GM23338 (cell line): ENCODE measurements at regions not wholly inside any gene's neighbourhood (a gene's known extent, or its start where the extent isn't known, plus 50 kb on each side); places are given as distances from the start of the nearest gene placed in this dataset.

Source experiments
- ATAC-seq: fragments of 200-7000 bp; cut with Tn5 transposase; 3 replicates; pipeline ENCODE4 v1.9.1; 2020
- DNase-seq: peaks from one replicate; pipeline ENCODE4 v3.0.0-alpha.2; 2015; ENCODE audit warnings: low spot score
- H2AFZ ChIP-seq: fragments of 200-600 bp; sonication (generic); 2 replicates; pipeline ENCODE4 v1.8.0; 2016; ENCODE audit warnings: antibody characterized with exemption, mild to moderate bottlenecking, moderate library complexity
- H3F3A ChIP-seq: fragments of 200-600 bp; sonication (generic); replicated peaks from 2 replicates; pipeline ENCODE4 v1.8.0; 2017; ENCODE audit warnings: antibody characterized with exemption, mixed run types, low read depth
- H3K27ac ChIP-seq: fragments of 200-600 bp; sonication (generic); 2 replicates; pipeline ENCODE4 v1.6.1; 2016; ENCODE audit warnings: low read depth
- H3K27me3 ChIP-seq: fragments of 200-600 bp; sonication (generic); 2 replicates; pipeline ENCODE4 v1.8.0; 2016; ENCODE audit warnings: mild to moderate bottlenecking, mixed run types, moderate library complexity; ENCODE audit not compliant: insufficient read depth
- H3K36me3 ChIP-seq: fragments of 200-600 bp; sonication (generic); 2 replicates; pipeline ENCODE4 v1.8.0; 2016; ENCODE audit warnings: mild to moderate bottlenecking; ENCODE audit not compliant: insufficient read depth
- H3K4me1 ChIP-seq: fragments of 200-600 bp; sonication (generic); 2 replicates; pipeline ENCODE4 v1.8.0; 2016; ENCODE audit warnings: mild to moderate bottlenecking, moderate library complexity; ENCODE audit not compliant: insufficient read depth
- H3K4me2 ChIP-seq: fragments of 200-600 bp; sonication (generic); 2 replicates; pipeline ENCODE4 v1.7.1; 2017; ENCODE audit warnings: mixed run types
- H3K4me3 ChIP-seq: fragments of 200-600 bp; sonication (generic); 2 replicates; pipeline ENCODE4 v1.6.1; 2016; ENCODE audit warnings: mixed run types
- H3K79me2 ChIP-seq: fragments of 200-600 bp; sonication (generic); replicated peaks from 2 replicates; pipeline ENCODE4 v1.8.0; 2017; ENCODE audit warnings: mild to moderate bottlenecking; ENCODE audit not compliant: insufficient read depth
- H3K9me2 ChIP-seq: fragments of 200-600 bp; sonication (generic); 2 replicates; pipeline ENCODE4 v1.8.0; 2017; ENCODE audit not compliant: insufficient read depth
- H4K20me1 ChIP-seq: fragments of 200-600 bp; sonication (generic); replicated peaks from 2 replicates; pipeline ENCODE4 v1.8.0; 2017; ENCODE audit warnings: mild to moderate bottlenecking; ENCODE audit not compliant: insufficient read depth
- H3K27ac Mint-ChIP-seq: 2 replicates; pipeline ENCODE4 v1.8.0; 2020; ENCODE audit warnings: inconsistent platforms, mild to moderate bottlenecking, moderate library complexity, mixed read lengths
- H3K27me3 Mint-ChIP-seq: 3 replicates; pipeline ENCODE4 v1.8.0; 2022; ENCODE audit warnings: low read depth, mild to moderate bottlenecking, moderate library complexity, mixed read lengths, inconsistent platforms; ENCODE audit not compliant: insufficient read depth, poor library complexity
- H3K36me3 Mint-ChIP-seq: 3 replicates; pipeline ENCODE4 v1.8.0; 2021; ENCODE audit warnings: low read depth, mild to moderate bottlenecking, inconsistent platforms, moderate library complexity, mixed read lengths
- H3K4me1 Mint-ChIP-seq: 3 replicates; pipeline ENCODE4 v1.8.0; 2020; ENCODE audit warnings: mild to moderate bottlenecking, inconsistent platforms, mixed read lengths
- H3K4me3 Mint-ChIP-seq: 3 replicates; pipeline ENCODE4 v1.8.0; 2021; ENCODE audit warnings: moderate library complexity, mild to moderate bottlenecking, inconsistent platforms, mixed read lengths
- H3K9me3 Mint-ChIP-seq: 3 replicates; pipeline ENCODE4 v1.8.0; 2020; ENCODE audit warnings: moderate library complexity, mild to moderate bottlenecking, inconsistent platforms, mixed read lengths
- TF ChIP-seq, protein P1 (sequence below): fragments of 250-450 bp; sonication (Bioruptor Pico); IDR thresholded peaks from 2 replicates; pipeline ENCODE4 v1.5.0; 2020; ENCODE audit warnings: mild to moderate bottlenecking, moderate library complexity
- TF ChIP-seq, protein P2 (sequence below), 2 experiments: fragments of 200-600 bp in 1 of 2; sonication (generic) in 1 of 2; conservative IDR thresholded peaks; 2 replicates each; pipeline versions ENCODE4 v1.5.1 to v1.6.1; 2016 to 2017; ENCODE audit warnings: antibody characterized with exemption in 2 of 2, low read depth in 2 of 2, mild to moderate bottlenecking in 2 of 2, moderate library complexity in 1 of 2

DNA sequence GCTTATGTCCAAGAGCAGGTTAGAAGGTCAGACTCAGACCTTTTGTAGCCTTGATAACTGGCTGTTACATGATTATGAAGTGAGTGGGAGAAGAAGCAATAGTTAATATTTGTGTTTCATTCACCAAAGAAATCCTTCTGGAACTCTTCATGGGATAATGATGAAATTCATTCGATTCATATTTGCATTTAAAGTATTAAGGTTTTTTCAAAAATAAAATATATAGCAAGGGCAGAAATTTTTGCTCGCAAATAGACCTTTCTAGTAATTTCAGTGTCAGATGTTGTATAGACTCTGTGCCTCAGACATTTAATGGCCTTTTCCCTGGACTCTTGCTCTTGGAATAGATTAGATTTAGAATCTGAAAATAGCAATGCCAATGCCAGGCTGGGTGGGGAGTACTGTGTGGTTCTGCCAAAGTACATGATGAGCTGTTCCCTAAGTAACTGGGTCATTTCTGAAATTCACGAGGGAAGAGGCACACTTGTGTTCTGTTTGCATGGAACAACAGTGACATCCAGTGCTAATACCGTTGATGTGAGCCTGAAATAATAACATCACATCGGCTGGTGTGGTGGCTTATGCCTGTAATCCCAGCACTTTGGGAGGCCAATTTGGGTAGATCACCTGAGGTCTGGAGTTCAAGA lies 119.2 kb downstream of the MBL2 start:
- no peaks in the 10 kb centered on the region for H3K9me2 ChIP-seq

More for the DNA sequence above, 119.2 kb downstream of the MBL2 start:
- H3F3A ChIP-seq = no peaks in the 10 kb centered on the region
- H3K4me3 ChIP-seq = no peak overlapping the region
- ATAC-seq (no peak), DNase-seq (no peak)
- H3K4me2 ChIP-seq = no peak overlapping the region
- Mint-ChIP-seq H3K27me3 (no peaks in the 10 kb centered on the region), H3K4me1 (no peaks in the 10 kb centered on the region), H3K36me3 (no peaks in the 10 kb centered on the region), H3K4me3 (no peak overlapping the region), H3K9me3 (no peaks in the 10 kb centered on the region), H3K27ac (no peak overlapping the region)
- H3K27me3 ChIP-seq = no peaks in the 10 kb centered on the region
- H3K36me3 ChIP-seq = no peaks in the 10 kb centered on the region
- no peak overlapping the region for H2AFZ ChIP-seq
- TF ChIP-seq, protein P1, sequence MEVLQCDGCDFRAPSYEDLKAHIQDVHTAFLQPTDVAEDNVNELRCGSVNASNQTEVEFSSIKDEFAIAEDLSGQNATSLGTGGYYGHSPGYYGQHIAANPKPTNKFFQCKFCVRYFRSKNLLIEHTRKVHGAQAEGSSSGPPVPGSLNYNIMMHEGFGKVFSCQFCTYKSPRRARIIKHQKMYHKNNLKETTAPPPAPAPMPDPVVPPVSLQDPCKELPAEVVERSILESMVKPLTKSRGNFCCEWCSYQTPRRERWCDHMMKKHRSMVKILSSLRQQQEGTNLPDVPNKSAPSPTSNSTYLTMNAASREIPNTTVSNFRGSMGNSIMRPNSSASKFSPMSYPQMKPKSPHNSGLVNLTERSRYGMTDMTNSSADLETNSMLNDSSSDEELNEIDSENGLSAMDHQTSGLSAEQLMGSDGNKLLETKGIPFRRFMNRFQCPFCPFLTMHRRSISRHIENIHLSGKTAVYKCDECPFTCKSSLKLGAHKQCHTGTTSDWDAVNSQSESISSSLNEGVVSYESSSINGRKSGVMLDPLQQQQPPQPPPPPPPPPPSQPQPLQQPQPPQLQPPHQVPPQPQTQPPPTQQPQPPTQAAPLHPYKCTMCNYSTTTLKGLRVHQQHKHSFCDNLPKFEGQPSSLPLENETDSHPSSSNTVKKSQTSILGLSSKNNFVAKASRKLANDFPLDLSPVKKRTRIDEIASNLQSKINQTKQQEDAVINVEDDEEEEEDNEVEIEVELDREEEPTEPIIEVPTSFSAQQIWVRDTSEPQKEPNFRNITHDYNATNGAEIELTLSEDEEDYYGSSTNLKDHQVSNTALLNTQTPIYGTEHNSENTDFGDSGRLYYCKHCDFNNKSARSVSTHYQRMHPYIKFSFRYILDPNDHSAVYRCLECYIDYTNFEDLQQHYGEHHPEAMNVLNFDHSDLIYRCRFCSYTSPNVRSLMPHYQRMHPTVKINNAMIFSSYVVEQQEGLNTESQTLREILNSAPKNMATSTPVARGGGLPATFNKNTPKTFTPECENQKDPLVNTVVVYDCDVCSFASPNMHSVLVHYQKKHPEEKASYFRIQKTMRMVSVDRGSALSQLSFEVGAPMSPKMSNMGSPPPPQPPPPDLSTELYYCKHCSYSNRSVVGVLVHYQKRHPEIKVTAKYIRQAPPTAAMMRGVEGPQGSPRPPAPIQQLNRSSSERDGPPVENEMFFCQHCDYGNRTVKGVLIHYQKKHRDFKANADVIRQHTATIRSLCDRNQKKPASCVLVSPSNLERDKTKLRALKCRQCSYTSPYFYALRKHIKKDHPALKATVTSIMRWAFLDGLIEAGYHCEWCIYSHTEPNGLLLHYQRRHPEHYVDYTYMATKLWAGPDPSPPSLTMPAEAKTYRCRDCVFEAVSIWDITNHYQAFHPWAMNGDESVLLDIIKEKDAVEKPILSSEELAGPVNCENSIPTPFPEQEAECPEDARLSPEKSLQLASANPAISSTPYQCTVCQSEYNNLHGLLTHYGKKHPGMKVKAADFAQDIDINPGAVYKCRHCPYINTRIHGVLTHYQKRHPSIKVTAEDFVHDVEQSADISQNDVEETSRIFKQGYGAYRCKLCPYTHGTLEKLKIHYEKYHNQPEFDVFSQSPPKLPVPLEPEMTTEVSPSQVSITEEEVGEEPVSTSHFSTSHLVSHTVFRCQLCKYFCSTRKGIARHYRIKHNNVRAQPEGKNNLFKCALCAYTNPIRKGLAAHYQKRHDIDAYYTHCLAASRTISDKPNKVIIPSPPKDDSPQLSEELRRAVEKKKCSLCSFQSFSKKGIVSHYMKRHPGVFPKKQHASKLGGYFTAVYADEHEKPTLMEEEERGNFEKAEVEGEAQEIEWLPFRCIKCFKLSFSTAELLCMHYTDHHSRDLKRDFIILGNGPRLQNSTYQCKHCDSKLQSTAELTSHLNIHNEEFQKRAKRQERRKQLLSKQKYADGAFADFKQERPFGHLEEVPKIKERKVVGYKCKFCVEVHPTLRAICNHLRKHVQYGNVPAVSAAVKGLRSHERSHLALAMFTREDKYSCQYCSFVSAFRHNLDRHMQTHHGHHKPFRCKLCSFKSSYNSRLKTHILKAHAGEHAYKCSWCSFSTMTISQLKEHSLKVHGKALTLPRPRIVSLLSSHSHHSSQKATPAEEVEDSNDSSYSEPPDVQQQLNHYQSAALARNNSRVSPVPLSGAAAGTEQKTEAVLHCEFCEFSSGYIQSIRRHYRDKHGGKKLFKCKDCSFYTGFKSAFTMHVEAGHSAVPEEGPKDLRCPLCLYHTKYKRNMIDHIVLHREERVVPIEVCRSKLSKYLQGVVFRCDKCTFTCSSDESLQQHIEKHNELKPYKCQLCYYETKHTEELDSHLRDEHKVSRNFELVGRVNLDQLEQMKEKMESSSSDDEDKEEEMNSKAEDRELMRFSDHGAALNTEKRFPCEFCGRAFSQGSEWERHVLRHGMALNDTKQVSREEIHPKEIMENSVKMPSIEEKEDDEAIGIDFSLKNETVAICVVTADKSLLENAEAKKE (CRISPR knock-in tag) = no peak
- TF ChIP-seq, protein P2, sequence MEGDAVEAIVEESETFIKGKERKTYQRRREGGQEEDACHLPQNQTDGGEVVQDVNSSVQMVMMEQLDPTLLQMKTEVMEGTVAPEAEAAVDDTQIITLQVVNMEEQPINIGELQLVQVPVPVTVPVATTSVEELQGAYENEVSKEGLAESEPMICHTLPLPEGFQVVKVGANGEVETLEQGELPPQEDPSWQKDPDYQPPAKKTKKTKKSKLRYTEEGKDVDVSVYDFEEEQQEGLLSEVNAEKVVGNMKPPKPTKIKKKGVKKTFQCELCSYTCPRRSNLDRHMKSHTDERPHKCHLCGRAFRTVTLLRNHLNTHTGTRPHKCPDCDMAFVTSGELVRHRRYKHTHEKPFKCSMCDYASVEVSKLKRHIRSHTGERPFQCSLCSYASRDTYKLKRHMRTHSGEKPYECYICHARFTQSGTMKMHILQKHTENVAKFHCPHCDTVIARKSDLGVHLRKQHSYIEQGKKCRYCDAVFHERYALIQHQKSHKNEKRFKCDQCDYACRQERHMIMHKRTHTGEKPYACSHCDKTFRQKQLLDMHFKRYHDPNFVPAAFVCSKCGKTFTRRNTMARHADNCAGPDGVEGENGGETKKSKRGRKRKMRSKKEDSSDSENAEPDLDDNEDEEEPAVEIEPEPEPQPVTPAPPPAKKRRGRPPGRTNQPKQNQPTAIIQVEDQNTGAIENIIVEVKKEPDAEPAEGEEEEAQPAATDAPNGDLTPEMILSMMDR (conservative IDR thresholded peaks at IDR 0.05; ENCODE audit: low read depth in 2 of 2) = 0 out of 4 replicates have a peak, but pooled peaks of 1 of the 2 experiments have one; percentile 19
- H3K79me2 ChIP-seq = no peaks in the 10 kb centered on the region
- H3K27ac ChIP-seq = no peak overlapping the region
- no peaks in the 10 kb centered on the region for H3K4me1 ChIP-seq
- H4K20me1 ChIP-seq = no peaks in the 10 kb centered on the region
